Cardiac muscle cell (in vitro differentiated cells and primary cell): ENCODE measurements at regions not wholly inside any gene's neighbourhood (a gene's known extent, or its start where the extent isn't known, plus 50 kb on each side); places are given as distances from the start of the nearest gene placed in this dataset.

Experiments
- DNase-seq, 2 donors: peaks; one replicate each; pipeline versions ENCODE4 v3.0.0 to v3.0.0-alpha.2; 2010 to 2017; ENCODE audit warnings: low read depth in 1 of 2, low spot score in 1 of 2
- H3K27ac ChIP-seq: fragments of 200-600 bp; sonication (generic); 2 replicates; pipeline ENCODE4 v1.5.1; 2016
- H3K27me3 ChIP-seq: fragments of 200-600 bp; sonication (generic); 2 replicates; pipeline ENCODE4 v1.6.0; 2016; ENCODE audit warnings: control low read depth
- H3K36me3 ChIP-seq: fragments of 200-600 bp; sonication (generic); 2 replicates; pipeline ENCODE4 v1.5.1; 2016; ENCODE audit warnings: control low read depth
- H3K4me1 ChIP-seq: fragments of 200-600 bp; sonication (generic); 2 replicates; pipeline ENCODE4 v1.8.1; 2017; ENCODE audit warnings: low read depth, mild to moderate bottlenecking, mixed run types
- H3K4me3 ChIP-seq: fragments of 200-600 bp; sonication (generic); 2 replicates; pipeline ENCODE4 v1.5.1; 2016; ENCODE audit warnings: mild to moderate bottlenecking
- H3K9me3 ChIP-seq: fragments of 200-600 bp; sonication (generic); 2 replicates; pipeline ENCODE4 v1.5.1; 2017; ENCODE audit warnings: low read depth, mild to moderate bottlenecking, control low read depth
- TF ChIP-seq, protein P1 (sequence below): IDR thresholded peaks from 2 replicates; pipeline ENCODE4 v1.5.1; 2012; ENCODE audit warnings: low read depth, mild to moderate bottlenecking, low read length

DNA sequence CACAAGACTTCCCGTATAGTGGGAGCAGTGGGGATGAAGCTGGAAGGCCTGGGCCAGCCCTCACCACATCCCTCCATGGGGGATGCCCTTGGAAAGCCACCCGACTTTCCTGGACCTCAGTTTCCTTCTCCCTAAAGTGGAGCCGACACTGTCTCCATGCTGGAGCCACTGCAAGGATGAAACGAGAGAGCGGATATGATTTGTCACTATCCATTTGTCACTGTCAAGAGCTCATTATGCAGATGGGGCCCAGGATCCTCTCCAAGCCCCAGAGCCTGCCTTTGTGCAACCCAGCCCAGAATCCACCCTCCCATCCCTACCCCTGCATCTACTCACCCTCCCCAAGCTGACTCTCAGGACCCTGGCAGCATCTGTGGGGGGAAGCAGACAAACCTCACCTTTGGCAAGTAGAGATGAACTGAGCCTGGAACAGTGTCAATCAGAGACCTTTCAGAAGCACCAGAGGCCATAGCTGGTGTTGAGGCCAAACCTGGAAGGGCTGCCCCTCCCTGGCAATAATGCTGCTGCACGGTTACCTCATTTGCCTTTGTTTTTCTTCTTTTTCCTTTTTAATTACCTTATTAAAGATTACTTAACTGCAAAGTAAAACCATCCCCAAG is 287.7 kb upstream of the RTL1 start:
- Histone ChIP-seq H3K27ac (no peak overlapping the region), H3K27me3 (no peaks in the 10 kb centered on the region), H3K4me1 (no peaks in the 10 kb centered on the region), H3K4me3 (no peak overlapping the region), H3K9me3 (no peaks in the 10 kb centered on the region), H3K36me3 (no peaks in the 10 kb centered on the region)
- no peak for DNase-seq
- TF ChIP-seq, protein P1, sequence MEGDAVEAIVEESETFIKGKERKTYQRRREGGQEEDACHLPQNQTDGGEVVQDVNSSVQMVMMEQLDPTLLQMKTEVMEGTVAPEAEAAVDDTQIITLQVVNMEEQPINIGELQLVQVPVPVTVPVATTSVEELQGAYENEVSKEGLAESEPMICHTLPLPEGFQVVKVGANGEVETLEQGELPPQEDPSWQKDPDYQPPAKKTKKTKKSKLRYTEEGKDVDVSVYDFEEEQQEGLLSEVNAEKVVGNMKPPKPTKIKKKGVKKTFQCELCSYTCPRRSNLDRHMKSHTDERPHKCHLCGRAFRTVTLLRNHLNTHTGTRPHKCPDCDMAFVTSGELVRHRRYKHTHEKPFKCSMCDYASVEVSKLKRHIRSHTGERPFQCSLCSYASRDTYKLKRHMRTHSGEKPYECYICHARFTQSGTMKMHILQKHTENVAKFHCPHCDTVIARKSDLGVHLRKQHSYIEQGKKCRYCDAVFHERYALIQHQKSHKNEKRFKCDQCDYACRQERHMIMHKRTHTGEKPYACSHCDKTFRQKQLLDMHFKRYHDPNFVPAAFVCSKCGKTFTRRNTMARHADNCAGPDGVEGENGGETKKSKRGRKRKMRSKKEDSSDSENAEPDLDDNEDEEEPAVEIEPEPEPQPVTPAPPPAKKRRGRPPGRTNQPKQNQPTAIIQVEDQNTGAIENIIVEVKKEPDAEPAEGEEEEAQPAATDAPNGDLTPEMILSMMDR: no peak

DNA sequence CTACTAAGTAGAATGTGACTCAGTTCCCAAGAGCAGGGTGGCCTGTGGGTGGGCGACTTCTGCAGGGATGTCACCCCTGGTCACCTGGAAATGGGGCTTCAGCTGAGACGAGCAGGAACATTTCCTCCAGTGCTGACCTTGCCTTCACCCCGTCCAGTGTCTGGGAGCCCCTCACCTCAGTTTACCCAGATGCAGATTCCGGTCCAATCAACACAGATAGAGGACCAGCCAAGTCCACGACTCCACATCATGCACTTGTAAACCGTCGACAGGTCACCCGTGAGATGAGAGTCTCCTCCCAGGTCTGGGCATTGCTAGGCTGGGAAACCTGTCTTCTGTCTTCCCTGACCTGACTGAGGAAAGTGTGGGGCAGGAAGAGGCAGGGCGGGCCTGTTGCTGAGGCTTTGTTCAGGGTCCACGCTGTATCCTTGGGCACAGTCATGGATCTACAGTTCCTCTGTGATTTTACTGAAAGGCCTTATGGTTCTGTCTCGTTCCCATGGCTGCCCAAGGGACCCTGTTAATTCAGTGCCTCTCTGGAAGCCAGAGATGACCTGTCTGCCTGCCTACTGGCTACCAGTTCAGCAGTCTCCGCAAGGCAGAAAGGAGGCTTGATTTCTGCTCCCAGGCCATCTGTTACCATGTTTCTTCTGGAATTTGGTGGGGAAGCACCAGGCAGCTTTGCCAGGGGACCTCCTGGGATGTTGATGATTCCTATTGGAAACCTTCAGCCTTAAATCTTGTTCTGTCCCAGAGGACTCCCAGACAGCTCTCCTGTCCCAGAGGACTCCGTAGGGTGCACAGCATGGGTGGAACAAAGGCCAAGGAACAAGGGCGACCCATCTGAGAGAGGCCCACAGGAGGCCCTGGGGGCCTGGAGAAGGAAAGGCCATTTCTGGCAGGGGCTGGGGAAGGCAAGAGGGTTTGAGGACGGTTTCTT is 288.5 kb upstream of the RTL1 start:
- no peaks in the 10 kb centered on the region for H3K27me3 ChIP-seq
- no peaks in the 10 kb centered on the region for H3K9me3 ChIP-seq
- H3K36me3 ChIP-seq: no peaks in the 10 kb centered on the region
- H3K4me3 ChIP-seq: no peak overlapping the region
- DNase-seq: no peak
- H3K4me1 ChIP-seq: no peaks in the 10 kb centered on the region
- no peak overlapping the region for H3K27ac ChIP-seq
- TF ChIP-seq, protein P1: no peak

DNA sequence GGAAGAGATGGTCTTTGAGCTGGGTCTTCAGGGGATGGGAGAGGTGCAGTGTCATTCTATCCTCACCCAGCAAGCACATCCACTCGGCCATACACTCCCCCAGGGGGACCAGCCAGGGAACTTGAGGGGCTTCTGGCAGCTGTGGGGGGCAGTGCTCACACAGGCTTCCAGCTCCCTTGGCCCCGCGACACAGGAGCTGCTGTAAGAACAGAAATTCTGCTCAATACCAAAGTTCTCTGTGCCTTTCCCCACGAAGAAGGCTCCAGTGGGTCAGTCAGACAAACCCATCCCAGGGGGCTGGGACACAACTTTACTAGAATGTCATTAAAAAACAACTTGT is 289.1 kb upstream of the RTL1 start:
- no peaks in the 10 kb centered on the region for H3K9me3 ChIP-seq
- no peak overlapping the region for H3K27ac ChIP-seq
- no peaks in the 10 kb centered on the region for H3K4me1 ChIP-seq
- no peak for DNase-seq
- no peaks in the 10 kb centered on the region for H3K36me3 ChIP-seq
- H3K27me3 ChIP-seq: no peaks in the 10 kb centered on the region
- H3K4me3 ChIP-seq: no peak overlapping the region
- TF ChIP-seq, protein P1: no peak

DNA sequence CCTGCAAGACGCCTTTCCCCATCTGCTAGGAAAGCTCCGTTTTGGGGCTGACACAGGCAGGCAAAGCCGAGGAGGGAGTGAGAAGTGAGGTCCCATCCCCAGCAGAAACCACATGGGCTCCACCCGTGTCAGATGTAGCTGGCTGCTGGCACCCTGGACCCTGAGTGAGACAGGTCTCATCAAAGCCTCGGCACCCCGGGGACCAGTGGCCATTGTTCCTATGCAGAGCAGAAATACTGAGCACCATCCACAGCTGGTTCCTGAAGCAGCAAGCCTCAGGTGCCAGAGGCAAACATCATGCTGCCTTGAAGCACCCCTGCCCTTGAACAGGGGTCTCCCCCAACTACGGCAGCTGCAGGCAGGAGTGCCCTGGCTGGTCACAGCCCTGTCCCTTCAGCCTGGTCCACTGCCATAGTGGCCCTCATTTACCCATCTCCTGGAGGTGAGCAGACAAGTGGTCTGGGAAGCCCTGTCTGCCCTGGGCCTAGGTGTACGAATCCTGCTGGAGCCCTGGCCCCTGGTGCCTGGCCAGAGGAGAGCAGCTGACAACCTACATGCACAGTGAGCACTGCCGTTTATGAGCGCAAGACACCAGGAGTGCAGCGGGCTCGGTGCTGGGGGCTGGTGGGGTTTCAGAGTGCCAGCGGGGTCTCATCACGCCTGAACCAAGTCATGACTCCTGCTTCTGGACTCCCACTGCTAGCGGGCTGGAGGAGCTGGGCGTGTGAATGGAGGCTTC is 289.8 kb upstream of the RTL1 start:
- Histone ChIP-seq H3K4me1 (no peaks in the 10 kb centered on the region), H3K36me3 (no peaks in the 10 kb centered on the region), H3K27me3 (no peaks in the 10 kb centered on the region), H3K27ac (no peak overlapping the region), H3K9me3 (no peaks in the 10 kb centered on the region), H3K4me3 (no peak overlapping the region)
- TF ChIP-seq, protein P1: no peak
- no peak for DNase-seq

DNA sequence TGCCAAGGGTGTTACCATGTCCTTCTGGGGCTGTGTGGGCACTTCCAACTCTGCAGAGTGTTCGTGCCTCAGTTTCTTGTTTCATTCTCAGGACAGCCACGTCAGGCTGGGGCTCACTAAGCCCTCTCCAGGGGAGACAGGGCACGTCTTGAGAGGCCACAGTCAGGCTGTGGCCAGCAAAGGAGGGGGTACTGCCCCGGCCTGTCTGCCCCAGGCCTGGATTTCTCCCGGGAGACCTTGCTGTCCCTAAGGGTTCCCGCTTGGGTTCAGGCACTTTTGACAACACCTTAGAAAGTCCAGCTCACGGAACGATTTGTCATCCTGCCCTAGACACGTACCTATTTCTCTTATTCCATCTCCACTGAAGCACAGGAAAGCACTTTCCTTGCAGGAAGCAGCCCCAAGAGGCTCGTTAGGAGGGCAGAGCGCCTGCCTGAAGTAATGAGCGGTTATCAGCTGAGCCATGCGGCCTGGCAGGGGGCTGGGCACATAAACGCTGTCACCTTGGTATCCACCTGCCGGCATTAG is 290.4 kb upstream of the RTL1 start:
- H3K9me3 ChIP-seq: no peaks in the 10 kb centered on the region
- H3K27me3 ChIP-seq: no peaks in the 10 kb centered on the region
- H3K36me3 ChIP-seq: no peaks in the 10 kb centered on the region
- no peak overlapping the region for H3K27ac ChIP-seq
- no peaks in the 10 kb centered on the region for H3K4me1 ChIP-seq
- TF ChIP-seq, protein P1: no peak
- no peak overlapping the region for H3K4me3 ChIP-seq
- DNase-seq: no peak
